Liver (tissue), 8 donors: ENCODE measurements at regions not wholly inside any gene's neighbourhood (a gene's known extent, or its start where the extent isn't known, plus 50 kb on each side); places are given as distances from the start of the nearest gene placed in this dataset.

Experiments
- DNase-seq: peaks from one replicate; pipeline ENCODE4 v3.0.0-alpha.2; 2017; ENCODE audit warnings: low spot score
- H3K27ac ChIP-seq, 2 donors: one replicate each; pipeline ENCODE4 v1.7.0; 2013; ENCODE audit warnings: inconsistent platforms in 2 of 2, low read length in 2 of 2, control low read depth in 1 of 2, low read depth in 1 of 2, mild to moderate bottlenecking in 1 of 2
- H3K27me3 ChIP-seq, 4 donors: one replicate each; pipeline versions ENCODE4 v1.6.1 to v1.7.0; 2013; ENCODE audit warnings: low read length in 3 of 4, inconsistent platforms in 1 of 4, mild to moderate bottlenecking in 1 of 4, moderate library complexity in 1 of 4; ENCODE audit not compliant: control insufficient read depth in 4 of 4, insufficient read depth in 4 of 4
- H3K36me3 ChIP-seq, 4 donors: one replicate each; pipeline versions ENCODE4 v1.6.1 to v1.7.0; 2013; ENCODE audit warnings: low read length in 3 of 4, mild to moderate bottlenecking in 3 of 4, low read depth in 1 of 4, moderate library complexity in 1 of 4; ENCODE audit not compliant: control insufficient read depth in 4 of 4, insufficient read depth in 3 of 4
- H3K4me1 ChIP-seq, 4 donors: one replicate each; pipeline versions ENCODE4 v1.6.1 to v1.7.0; 2013; ENCODE audit warnings: low read length in 3 of 4, mild to moderate bottlenecking in 3 of 4, moderate library complexity in 1 of 4; ENCODE audit not compliant: control insufficient read depth in 4 of 4, insufficient read depth in 4 of 4
- H3K4me3 ChIP-seq, 3 donors: one replicate each; pipeline versions ENCODE4 v1.6.1 to v1.7.0; 2013; ENCODE audit warnings: low read length in 3 of 3, control low read depth in 1 of 3, low read depth in 1 of 3, mild to moderate bottlenecking in 1 of 3
- H3K9ac ChIP-seq, 2 donors: one replicate each; pipeline ENCODE4 v1.7.0; 2013; ENCODE audit warnings: low read length in 2 of 2, mild to moderate bottlenecking in 2 of 2, moderate library complexity in 2 of 2, control low read depth in 1 of 2, low read depth in 1 of 2
- H3K9me3 ChIP-seq, 4 donors: one replicate each; pipeline versions ENCODE4 v1.6.1 to v1.7.0; 2013; ENCODE audit warnings: low read length in 3 of 4; ENCODE audit not compliant: control insufficient read depth in 4 of 4
- ATF3 ChIP-seq: IDR thresholded peaks from 2 replicates; pipeline ENCODE4 v1.6.1; 2016; ENCODE audit warnings: antibody characterized with exemption
- CTCF ChIP-seq: fragments of 150-350 bp; IDR thresholded peaks from 2 replicates; pipeline ENCODE4 v1.5.1; 2017; ENCODE audit warnings: improper control_type of control experiment, low read depth, low read length; ENCODE audit not compliant: missing input control
- EGR1 ChIP-seq, 2 donors: IDR thresholded peaks; 2 replicates each; pipeline ENCODE4 v1.6.1; 2016 to 2018; ENCODE audit warnings: antibody characterized with exemption in 2 of 2, low read depth in 2 of 2
- FOXA1 ChIP-seq: IDR thresholded peaks from 2 replicates; pipeline ENCODE4 v1.6.1; 2016; ENCODE audit warnings: antibody characterized with exemption
- FOXA2 ChIP-seq: IDR thresholded peaks from 2 replicates; pipeline ENCODE4 v1.6.1; 2016; ENCODE audit warnings: antibody characterized with exemption
- GABPA ChIP-seq, 2 donors: IDR thresholded peaks in 1 of 2; conservative IDR thresholded peaks in 1 of 2; 2 replicates each; pipeline ENCODE4 v1.6.1; 2016; ENCODE audit warnings: antibody characterized with exemption in 2 of 2, mild to moderate bottlenecking in 1 of 2, moderate library complexity in 1 of 2
- HNF4A ChIP-seq, 2 donors: conservative IDR thresholded peaks; 2 replicates each; pipeline ENCODE4 v1.6.1; 2016; ENCODE audit warnings: antibody characterized with exemption in 2 of 2, mild to moderate bottlenecking in 2 of 2
- HNF4G ChIP-seq: IDR thresholded peaks from 2 replicates; pipeline ENCODE4 v1.6.1; 2016; ENCODE audit warnings: antibody characterized with exemption
- JUND ChIP-seq, 2 donors: IDR thresholded peaks; 2 replicates each; pipeline ENCODE4 v1.6.1; 2016; ENCODE audit warnings: antibody characterized with exemption in 2 of 2
- MAX ChIP-seq: IDR thresholded peaks from 2 replicates; pipeline ENCODE4 v1.6.1; 2016; ENCODE audit warnings: antibody characterized with exemption
- NR2F2 ChIP-seq: IDR thresholded peaks from 2 replicates; pipeline ENCODE4 v1.6.1; 2016; ENCODE audit warnings: antibody characterized with exemption
- RAD21 ChIP-seq, 2 donors: IDR thresholded peaks; 2 replicates each; pipeline ENCODE4 v1.6.1; 2016; ENCODE audit warnings: antibody characterized with exemption in 2 of 2, mild to moderate bottlenecking in 2 of 2
- REST ChIP-seq: IDR thresholded peaks from 2 replicates; pipeline ENCODE4 v1.6.1; 2016; ENCODE audit warnings: antibody characterized with exemption, mild to moderate bottlenecking
- RXRA ChIP-seq, 2 donors: IDR thresholded peaks; 2 replicates each; pipeline ENCODE4 v1.6.1; 2017 to 2018; ENCODE audit warnings: antibody characterized with exemption in 2 of 2, mild to moderate bottlenecking in 1 of 2
- SP1 ChIP-seq: IDR thresholded peaks from 2 replicates; pipeline ENCODE4 v1.6.1; 2018; ENCODE audit warnings: antibody characterized with exemption, mild to moderate bottlenecking
- TAF1 ChIP-seq: conservative IDR thresholded peaks from 2 replicates; pipeline ENCODE4 v1.6.1; 2016; ENCODE audit warnings: antibody characterized with exemption, mild to moderate bottlenecking
- YY1 ChIP-seq: IDR thresholded peaks from 2 replicates; pipeline ENCODE4 v1.6.1; 2016; ENCODE audit warnings: antibody characterized with exemption, mild to moderate bottlenecking
- ZBTB33 ChIP-seq: IDR thresholded peaks from 2 replicates; pipeline ENCODE4 v1.6.1; 2016; ENCODE audit warnings: antibody characterized with exemption
- WGBS: extraction: QIAGEN DNeasy Blood & Tissue Kit; methylation state at CpG from one replicate; pipeline ENCODE4 v1.1.7; 2013; 5-methylcytosine and 5-hydroxymethylcytosine counted together
- donor health status: healthy.
- donor health status: healthy.
- donor health status: healthy.
- donor health status: healthy.
- donor health status: healthy.

GRCh38 chr6:41408576-41408975 is 73.2 kb downstream of the NCR2 start:
- no peak for DNase-seq
- H3K27me3 ChIP-seq, result peaks cover 0 to 12% (median 5%) of the 10 kb centered on the region in 4 donors
- WGBS, result 34% methylated on average over 20 of the region's 20 CpGs

GRCh38 chr6:41408982-41409381 is 73.6 kb downstream of the NCR2 start:
- no peak overlapping the region for H3K4me3 ChIP-seq
- H3K27me3 ChIP-seq, result peaks cover 0 to 12% (median 5%) of the 10 kb centered on the region in 4 donors
- H3K27ac ChIP-seq, result no peak overlapping the region
- WGBS, result 30% methylated on average over 29 of the region's 29 CpGs
- no peak for DNase-seq
- H3K36me3 ChIP-seq, result no peaks in the 10 kb centered on the region
- no peak overlapping the region for H3K9ac ChIP-seq
- TF ChIP-seq HNF4G (no peak), MAX (no peak), CTCF (no peak), HNF4A (conservative IDR thresholded peaks at IDR 0.05) (no peak), ATF3 (no peak), RXRA (IDR thresholded peaks at IDR 0.05) (no peak), ZBTB33 (no peak), SP1 (no peak), TAF1 (no peak), NR2F2 (no peak), FOXA2 (no peak), GABPA (IDR thresholded peaks at IDR 0.05 in 1 of 2, conservative IDR thresholded peaks at IDR 0.05 in 1 of 2) (no peak), EGR1 (IDR thresholded peaks at IDR 0.05; ENCODE audit: low read depth in 2 of 2) (no peak), FOXA1 (no peak), JUND (IDR thresholded peaks at IDR 0.05) (no peak), REST (no peak), RAD21 (IDR thresholded peaks at IDR 0.05) (no peak), YY1 (no peak)
- H3K4me1 ChIP-seq, result peaks cover 4 to 6% (median 5%) of the 10 kb centered on the region in 4 donors
- H3K9me3 ChIP-seq, result no peaks in the 10 kb centered on the region

More at GRCh38 chr6:41408576-41408975, 73.2 kb downstream of the NCR2 start:
- TF ChIP-seq GABPA (IDR thresholded peaks at IDR 0.05 in 1 of 2, conservative IDR thresholded peaks at IDR 0.05 in 1 of 2), result no peak
- Histone ChIP-seq H3K9ac (no peak overlapping the region), H3K4me3 (no peak overlapping the region), H3K9me3 (no peaks in the 10 kb centered on the region), H3K36me3 (no peaks in the 10 kb centered on the region), H3K4me1 (peaks cover 4 to 6% (median 5%) of the 10 kb centered on the region in 4 donors), H3K27ac (no peak overlapping the region)
